Mammary epithelial cell (primary cell): ENCODE measurements at regions not wholly inside any gene's neighbourhood (a gene's known extent, or its start where the extent isn't known, plus 50 kb on each side); places are given as distances from the start of the nearest gene placed in this dataset.

Experiments
- CTCF ChIP-seq, 2 donors: IDR thresholded peaks in 1 of 2; conservative IDR thresholded peaks in 1 of 2; 2 replicates each; pipeline ENCODE4 v1.5.1; 2011 to 2012; ENCODE audit warnings: inconsistent platforms in 2 of 2, low read length in 2 of 2, mild to moderate bottlenecking in 2 of 2, control low read depth in 1 of 2, low read depth in 1 of 2; ENCODE audit not compliant: insufficient read depth in 1 of 2; ENCODE audit errors: extremely low read depth in 1 of 2
- EZH2 ChIP-seq: IDR thresholded peaks from 2 replicates; pipeline ENCODE4 v1.6.1; 2012; ENCODE audit warnings: low read length, inconsistent platforms, borderline replicate concordance

- no peak for TF ChIP-seq CTCF (conservative IDR thresholded peaks at IDR 0.05 in 1 of 2, IDR thresholded peaks at IDR 0.05 in 1 of 2; ENCODE audit: extremely low read depth in 1 of 2, insufficient read depth in 1 of 2, low read depth in 1 of 2, low read length in 2 of 2)
- TF ChIP-seq EZH2, result no peak
Observed at GRCh38 chr2:52343706-52344266, 1311.9 kb upstream of the NRXN1 start.
